Hippocampal formation (tissue), 2 donors: ENCODE measurements at regions not wholly inside any gene's neighbourhood (a gene's known extent, or its start where the extent isn't known, plus 50 kb on each side); places are given as distances from the start of the nearest gene placed in this dataset.
"Not testable (repeated sequence)": the region's sequence is repeated elsewhere in the genome, so short reads cannot be mapped to it uniquely, and the experiment has no call there.

Experiments
- DNase-seq, 2 donors: peaks; one replicate each; lab custom pipeline; 2025; lab: John Stamatoyannopoulos, UW

GRCh38 chr6:4259391-4259790 lies 124.0 kb upstream of the ECI2 start:
- no peak for DNase-seq

- no peak for DNase-seq
These were observed 123.4 kb upstream of the ECI2 start for GRCh38 chr6:4258733-4259132.

GRCh38 chr6:4256969-4257368 lies 121.6 kb upstream of the ECI2 start:
- DNase-seq, result no peak

- no peak for DNase-seq
These were observed 118.3 kb upstream of the ECI2 start for GRCh38 chr6:4253604-4254231.

GRCh38 chr6:4252445-4252844 lies 117.1 kb upstream of the ECI2 start:
- not testable (repeated sequence) for DNase-seq

GRCh38 chr6:4250645-4251044 lies 115.3 kb upstream of the ECI2 start:
- no peak for DNase-seq

- not testable (repeated sequence) for DNase-seq
These were observed 108.5 kb upstream of the ECI2 start for GRCh38 chr6:4243832-4244231.

- no peak for DNase-seq
These were observed 107.9 kb upstream of the ECI2 start for GRCh38 chr6:4243237-4243636.

GRCh38 chr6:4242601-4243000 lies 107.2 kb upstream of the ECI2 start:
- no peak for DNase-seq

GRCh38 chr6:4240148-4240547 lies 104.8 kb upstream of the ECI2 start:
- no peak for DNase-seq

GRCh38 chr6:4225161-4225872 lies 89.9 kb upstream of the ECI2 start:
- DNase-seq, result no peak

- DNase-seq, result no peak
These were observed 88.9 kb upstream of the ECI2 start for GRCh38 chr6:4224067-4224978.

- no peak for DNase-seq
These were observed 85.2 kb upstream of the ECI2 start for GRCh38 chr6:4220558-4220957.

GRCh38 chr6:4218619-4219317 lies 83.4 kb upstream of the ECI2 start:
- not testable (repeated sequence) for DNase-seq

GRCh38 chr6:4212588-4212987 lies 77.2 kb upstream of the ECI2 start:
- DNase-seq, result no peak

- DNase-seq, result peak; percentile 5 to 33
These were observed 75.4 kb upstream of the ECI2 start for GRCh38 chr6:4210629-4211419.

GRCh38 chr6:4209196-4209595 lies 73.8 kb upstream of the ECI2 start:
- DNase-seq, result no peak

- DNase-seq, result no peak
These were observed 72.8 kb upstream of the ECI2 start for GRCh38 chr6:4208158-4208557.

- not testable (repeated sequence) for DNase-seq
These were observed 68.5 kb upstream of the ECI2 start for GRCh38 chr6:4203642-4204417.

GRCh38 chr6:4192627-4193026 lies 57.3 kb upstream of the ECI2 start:
- DNase-seq, result no peak
